ENCODE measurements at regions not wholly inside any gene's neighbourhood (a gene's known extent, or its start where the extent isn't known, plus 50 kb on each side); places are given as distances from the start of the nearest gene placed in this dataset.

DNA sequence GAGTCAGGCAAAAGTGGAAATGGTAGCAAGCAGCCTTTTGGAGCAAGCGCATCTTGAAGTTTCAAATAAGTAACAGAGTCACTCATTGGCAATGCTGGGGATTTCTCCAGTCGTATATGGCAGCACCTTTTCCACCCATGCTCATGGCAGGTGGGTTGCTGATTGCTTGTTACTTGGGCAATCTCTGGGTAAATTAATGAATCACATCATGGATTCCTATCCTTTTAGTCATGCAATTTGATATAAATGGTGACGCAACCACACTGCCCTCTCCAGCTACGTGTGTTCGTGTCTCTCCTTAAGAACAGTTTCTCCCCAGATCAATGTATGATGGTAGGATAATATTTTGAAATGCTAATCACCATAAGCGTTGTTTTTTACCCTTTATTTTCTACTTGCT, 339.9 kb upstream of the KCNH8 start:
- TF ChIP-seq, protein P1, sequence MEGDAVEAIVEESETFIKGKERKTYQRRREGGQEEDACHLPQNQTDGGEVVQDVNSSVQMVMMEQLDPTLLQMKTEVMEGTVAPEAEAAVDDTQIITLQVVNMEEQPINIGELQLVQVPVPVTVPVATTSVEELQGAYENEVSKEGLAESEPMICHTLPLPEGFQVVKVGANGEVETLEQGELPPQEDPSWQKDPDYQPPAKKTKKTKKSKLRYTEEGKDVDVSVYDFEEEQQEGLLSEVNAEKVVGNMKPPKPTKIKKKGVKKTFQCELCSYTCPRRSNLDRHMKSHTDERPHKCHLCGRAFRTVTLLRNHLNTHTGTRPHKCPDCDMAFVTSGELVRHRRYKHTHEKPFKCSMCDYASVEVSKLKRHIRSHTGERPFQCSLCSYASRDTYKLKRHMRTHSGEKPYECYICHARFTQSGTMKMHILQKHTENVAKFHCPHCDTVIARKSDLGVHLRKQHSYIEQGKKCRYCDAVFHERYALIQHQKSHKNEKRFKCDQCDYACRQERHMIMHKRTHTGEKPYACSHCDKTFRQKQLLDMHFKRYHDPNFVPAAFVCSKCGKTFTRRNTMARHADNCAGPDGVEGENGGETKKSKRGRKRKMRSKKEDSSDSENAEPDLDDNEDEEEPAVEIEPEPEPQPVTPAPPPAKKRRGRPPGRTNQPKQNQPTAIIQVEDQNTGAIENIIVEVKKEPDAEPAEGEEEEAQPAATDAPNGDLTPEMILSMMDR (IDR thresholded peaks at IDR 0.05): no peak
- no peak for TF ChIP-seq EP300 (IDR thresholded peaks at IDR 0.05)
- no peak for TF ChIP-seq POLR2A (IDR thresholded peaks at IDR 0.05)
- H3K36me3 ChIP-seq: no peaks in the 10 kb centered on the region
- no peak overlapping the region for H3K4me3 ChIP-seq
- intact Hi-C loops (cut with DNase I): no loop called here
- 88 to 89% (median 89%) methylated on average over 6 of the region's 6 CpGs for WGBS, 3 donors
- no peaks in the 10 kb centered on the region for H3K27me3 ChIP-seq
- no peaks in the 10 kb centered on the region for H3K9me3 ChIP-seq
- no peak overlapping the region for H3K27ac ChIP-seq
- H3K4me1 ChIP-seq (ENCODE audit: insufficient read depth): no peaks in the 10 kb centered on the region
- no peak for DNase-seq

GRCh38 chr3:18807593-18807992, 340.7 kb upstream of the KCNH8 start:
- Histone ChIP-seq H3K36me3 (no peaks in the 10 kb centered on the region), H3K27ac (no peak overlapping the region), H3K4me3 (no peak overlapping the region), H3K4me1 (ENCODE audit: insufficient read depth) (no peaks in the 10 kb centered on the region), H3K9me3 (no peaks in the 10 kb centered on the region), H3K27me3 (no peaks in the 10 kb centered on the region)
- DNase-seq: no peak
- TF ChIP-seq POLR2A (IDR thresholded peaks at IDR 0.05): no peak
- TF ChIP-seq EP300 (IDR thresholded peaks at IDR 0.05): no peak
- TF ChIP-seq, protein P1 (IDR thresholded peaks at IDR 0.05): no peak
- 72 to 94% (median 86%) methylated on average over 3 of the region's 3 CpGs for WGBS, 3 donors
- intact Hi-C loops (cut with DNase I): no loop called here

- DNase-seq: no peak
- Histone ChIP-seq H3K27ac (no peak overlapping the region), H3K36me3 (no peaks in the 10 kb centered on the region), H3K9me3 (no peaks in the 10 kb centered on the region), H3K4me3 (no peak overlapping the region), H3K4me1 (ENCODE audit: insufficient read depth) (no peaks in the 10 kb centered on the region), H3K27me3 (no peaks in the 10 kb centered on the region)
- intact Hi-C loops (cut with DNase I): no loop called here
- WGBS, 3 donors: 80 to 93% (median 88%) methylated on average over 5 of the region's 5 CpGs
- TF ChIP-seq, protein P1 (IDR thresholded peaks at IDR 0.05): no peak
- TF ChIP-seq POLR2A (IDR thresholded peaks at IDR 0.05) (no peak), EP300 (IDR thresholded peaks at IDR 0.05) (no peak)
These were observed 341.7 kb upstream of the KCNH8 start for GRCh38 chr3:18806633-18807032.

DNA sequence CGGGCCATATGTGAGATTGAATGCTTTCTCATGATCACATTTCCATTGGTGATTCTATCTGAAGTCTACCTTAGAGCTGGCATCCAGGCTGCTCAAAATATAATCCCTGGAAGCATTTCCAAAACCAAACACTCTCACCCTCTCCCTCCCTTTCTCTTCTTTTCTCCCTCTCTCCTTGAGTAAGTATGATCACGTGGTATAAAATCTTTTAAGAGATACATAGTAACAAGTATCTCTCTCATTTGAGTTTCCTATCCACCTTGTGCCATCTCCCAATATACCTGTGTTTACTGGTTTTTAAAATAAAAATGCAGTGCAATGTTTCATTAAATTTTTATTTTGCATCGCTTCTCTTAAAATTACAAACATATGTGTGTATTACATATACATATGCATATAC, 350.9 kb upstream of the KCNH8 start:
- intact Hi-C loops (cut with DNase I): no loop called here
- no peak for DNase-seq
- Histone ChIP-seq H3K4me1 (ENCODE audit: insufficient read depth) (no peaks in the 10 kb centered on the region), H3K27ac (no peak overlapping the region), H3K27me3 (no peaks in the 10 kb centered on the region), H3K9me3 (no peaks in the 10 kb centered on the region), H3K36me3 (no peaks in the 10 kb centered on the region), H3K4me3 (no peak overlapping the region)
- TF ChIP-seq EP300 (IDR thresholded peaks at IDR 0.05) (no peak), POLR2A (IDR thresholded peaks at IDR 0.05) (no peak)
- TF ChIP-seq, protein P1 (IDR thresholded peaks at IDR 0.05): no peak
- 86 to 92% (median 89%) methylated on average over 3 of the region's 3 CpGs for WGBS, 3 donors

DNA sequence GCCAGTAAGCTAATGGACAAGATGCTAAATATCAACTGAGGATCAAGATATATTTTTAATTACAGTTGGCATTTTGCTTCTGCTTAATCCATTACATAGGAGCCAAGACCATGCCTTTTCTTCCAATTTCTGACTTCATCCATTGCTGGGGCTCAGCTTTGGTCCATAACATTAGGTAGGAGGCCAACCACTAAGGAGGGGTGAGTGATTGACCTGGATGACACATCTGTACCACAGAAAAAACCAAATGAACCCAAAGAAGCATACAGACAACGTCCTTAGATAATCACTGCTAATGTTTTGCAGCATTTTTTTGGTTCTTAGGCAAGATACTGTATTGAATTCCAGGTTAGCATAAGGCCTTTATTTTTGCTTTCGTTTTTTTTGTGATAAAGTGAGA, 353.2 kb upstream of the KCNH8 start:
- Histone ChIP-seq H3K4me1 (ENCODE audit: insufficient read depth) (no peaks in the 10 kb centered on the region), H3K36me3 (no peaks in the 10 kb centered on the region), H3K27me3 (no peaks in the 10 kb centered on the region), H3K9me3 (no peaks in the 10 kb centered on the region), H3K4me3 (no peak overlapping the region), H3K27ac (no peak overlapping the region)
- WGBS, 3 donors: 41 to 52% (median 52%) methylated on average over 2 of the region's 2 CpGs
- intact Hi-C loops (cut with DNase I): no loop called here
- no peak for DNase-seq
- no peak for TF ChIP-seq EP300 (IDR thresholded peaks at IDR 0.05)
- TF ChIP-seq, protein P1 (IDR thresholded peaks at IDR 0.05): no peak
- TF ChIP-seq POLR2A (IDR thresholded peaks at IDR 0.05): no peak

Measured in ovary (tissue), 7 donors.